ENCODE measurements at regions not wholly inside any gene's neighbourhood (a gene's known extent, or its start where the extent isn't known, plus 50 kb on each side); places are given as distances from the start of the nearest gene placed in this dataset.
A peak's percentile ranks its signal among the peaks of the same experiment; 100 is the strongest.
"Not testable (repeated sequence)": the region's sequence is repeated elsewhere in the genome, so short reads cannot be mapped to it uniquely, and the experiment has no call there.

DNA sequence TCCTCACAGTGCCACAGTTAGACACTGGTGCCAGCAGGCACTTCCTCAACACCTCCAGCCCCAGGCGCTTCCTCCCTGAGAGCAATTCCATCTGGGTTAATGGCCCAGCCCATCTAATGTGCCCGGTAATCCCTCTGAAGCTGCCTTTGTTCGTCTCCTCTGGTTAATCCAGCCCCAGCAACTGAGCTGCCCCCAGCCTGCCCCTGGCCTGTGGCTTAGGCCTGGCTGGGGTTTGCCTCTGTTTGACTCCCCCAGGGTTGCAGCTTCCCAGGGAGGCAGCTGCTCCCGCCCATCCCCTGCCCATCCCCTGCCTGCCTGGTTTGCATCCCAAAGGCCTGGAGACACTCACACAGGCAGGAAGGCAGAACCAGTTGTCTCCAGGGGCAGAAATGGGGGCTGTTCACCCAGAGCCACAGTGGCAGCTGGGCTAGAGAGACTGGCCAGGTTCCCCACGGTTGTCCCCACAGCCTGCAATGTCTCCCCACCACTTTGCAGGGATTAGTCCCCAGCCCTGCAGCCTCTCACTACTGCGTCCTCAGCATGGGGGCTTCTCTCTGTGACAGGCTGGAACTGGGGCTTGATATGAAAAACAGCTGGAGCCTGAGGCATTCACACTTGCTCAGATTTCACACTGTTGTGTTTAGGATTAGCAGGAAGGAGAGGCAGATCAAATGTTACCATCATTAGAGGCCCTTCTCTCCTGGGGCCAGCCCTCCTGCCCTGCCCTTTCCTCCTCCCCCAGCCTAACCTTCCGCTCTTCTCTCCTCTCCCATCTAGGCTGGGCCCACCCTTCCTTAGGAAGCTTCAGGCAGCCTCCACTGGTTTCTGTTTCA lies 120.2 kb downstream of the TLR5 start:
- no peak for DNase-seq (ENCODE audit: low spot score)

DNA sequence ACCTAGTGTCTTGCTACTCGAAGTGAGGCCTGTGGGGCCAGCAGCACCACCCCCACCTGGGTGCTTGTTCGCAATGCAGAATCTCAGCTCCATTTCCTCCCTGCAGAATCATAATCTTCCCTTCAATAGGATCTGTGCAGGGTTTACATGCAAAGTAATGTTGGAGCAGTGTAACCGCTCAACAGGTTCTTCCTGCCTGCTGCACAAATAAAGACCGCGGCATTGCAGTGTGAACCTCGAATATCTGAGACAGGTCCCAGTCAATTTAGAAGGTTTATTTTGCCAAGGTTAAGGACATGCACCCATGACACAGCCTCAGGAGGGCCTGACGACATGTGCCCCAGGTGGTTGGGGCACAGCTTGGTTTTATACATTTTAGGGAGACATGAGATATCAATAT lies 119.2 kb downstream of the TLR5 start:
- DNase-seq (ENCODE audit: low spot score): no peak

DNA sequence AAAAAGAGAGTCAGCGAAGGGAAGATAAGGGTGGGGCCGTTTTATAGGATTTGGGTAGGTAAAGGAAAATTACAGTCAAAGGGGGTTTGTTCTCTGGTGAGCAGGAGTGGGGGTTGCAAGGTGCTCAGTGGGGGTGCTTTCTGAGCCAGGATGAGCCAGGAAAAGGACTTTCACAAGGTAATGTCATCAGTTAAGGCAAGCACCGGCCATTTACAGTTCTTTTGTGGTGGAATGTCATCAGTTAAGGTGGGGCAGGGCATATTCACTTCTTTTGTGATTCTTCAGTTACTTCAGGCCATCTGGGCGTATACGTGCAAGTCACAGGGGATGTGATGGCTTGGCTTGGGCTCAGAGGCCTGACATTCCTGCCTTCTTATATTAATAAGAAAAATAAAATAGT lies 118.6 kb downstream of the TLR5 start:
- not testable (repeated sequence) for DNase-seq (ENCODE audit: low spot score)

DNA sequence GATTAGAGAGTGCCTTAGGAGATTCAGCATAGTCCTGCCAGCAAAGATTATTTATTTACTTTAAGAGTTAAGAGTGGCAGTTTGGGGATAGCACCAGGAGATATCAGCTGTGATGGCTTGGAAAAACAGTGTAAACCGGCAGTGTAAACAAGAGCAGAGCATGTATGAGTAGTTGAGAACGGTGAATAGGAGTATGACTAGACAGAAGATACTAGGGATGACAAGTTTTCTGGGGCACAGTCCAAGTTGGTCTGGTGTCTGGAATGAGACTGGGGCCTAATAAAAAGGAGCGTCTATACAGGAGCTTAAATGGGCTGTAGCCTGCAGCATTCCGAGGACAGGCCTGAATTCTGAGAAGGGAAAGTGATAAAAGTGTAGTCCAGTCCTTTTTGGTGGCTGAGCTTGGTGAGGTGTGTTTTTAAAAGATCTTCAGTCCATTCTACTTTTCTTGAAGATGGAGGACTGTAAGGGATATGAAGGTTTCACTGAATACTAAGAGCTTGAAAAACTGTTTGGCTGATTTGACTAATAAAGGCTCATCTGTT lies 117.8 kb downstream of the TLR5 start:
- not testable (repeated sequence) for DNase-seq (ENCODE audit: low spot score)

DNA sequence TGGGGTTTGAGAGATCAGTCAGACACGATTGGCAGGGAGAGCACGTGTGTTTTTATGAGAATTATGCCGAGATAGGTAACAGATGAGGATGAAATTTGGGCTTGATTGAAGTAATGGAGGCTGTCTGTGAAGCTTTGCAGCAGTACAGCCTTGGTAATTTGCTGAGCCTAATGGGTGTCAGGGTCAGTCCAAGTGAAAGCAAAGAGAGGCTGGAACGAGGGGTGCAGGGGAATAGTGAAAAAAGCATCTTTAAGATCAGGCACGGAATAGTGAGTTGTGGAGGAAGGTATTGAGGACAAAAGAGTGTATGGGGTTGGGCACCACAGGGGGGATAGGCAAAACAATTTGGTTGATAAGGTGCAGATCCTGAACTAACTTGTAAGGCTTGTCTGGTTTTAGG lies 116.4 kb downstream of the TLR5 start:
- not testable (repeated sequence) for DNase-seq (ENCODE audit: low spot score)

DNA sequence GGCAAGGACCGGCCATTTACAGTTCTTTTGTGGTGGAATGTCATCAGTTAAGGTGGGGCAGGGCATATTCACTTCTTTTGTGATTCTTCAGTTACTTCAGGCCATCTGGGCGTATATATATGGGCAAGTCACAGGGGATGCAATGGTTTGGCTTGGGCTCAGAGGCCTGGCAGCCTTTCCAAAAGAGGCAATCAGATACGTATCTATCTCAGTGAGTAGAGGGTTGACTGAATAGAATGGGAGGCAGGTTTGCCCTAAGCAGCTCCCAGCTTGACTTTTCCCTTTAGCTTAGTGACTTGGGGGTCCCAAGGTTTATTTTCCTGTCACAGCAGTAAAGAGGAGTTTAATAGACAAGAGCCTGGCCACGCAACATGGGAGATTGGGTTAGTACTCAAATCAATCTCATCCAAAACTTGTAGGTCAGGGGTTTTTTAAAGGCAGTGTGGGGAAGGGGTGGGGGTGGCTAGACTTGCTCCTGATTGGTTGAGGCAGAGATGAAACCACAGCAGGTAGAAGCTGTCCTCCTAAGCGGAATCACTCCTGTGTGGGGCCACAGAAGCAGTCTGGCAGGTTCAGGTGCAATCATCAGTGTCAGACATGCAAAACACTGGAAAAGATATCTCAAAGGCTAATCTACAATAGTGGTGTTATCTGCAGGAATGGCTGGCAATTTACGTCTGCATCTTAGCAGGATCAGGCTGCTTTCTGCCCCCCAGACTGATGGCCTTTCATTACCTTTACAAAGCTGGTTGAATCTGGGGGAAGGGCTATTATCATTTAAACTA lies 112.9 kb downstream of the TLR5 start:
- no peak for DNase-seq (ENCODE audit: low spot score)

DNA sequence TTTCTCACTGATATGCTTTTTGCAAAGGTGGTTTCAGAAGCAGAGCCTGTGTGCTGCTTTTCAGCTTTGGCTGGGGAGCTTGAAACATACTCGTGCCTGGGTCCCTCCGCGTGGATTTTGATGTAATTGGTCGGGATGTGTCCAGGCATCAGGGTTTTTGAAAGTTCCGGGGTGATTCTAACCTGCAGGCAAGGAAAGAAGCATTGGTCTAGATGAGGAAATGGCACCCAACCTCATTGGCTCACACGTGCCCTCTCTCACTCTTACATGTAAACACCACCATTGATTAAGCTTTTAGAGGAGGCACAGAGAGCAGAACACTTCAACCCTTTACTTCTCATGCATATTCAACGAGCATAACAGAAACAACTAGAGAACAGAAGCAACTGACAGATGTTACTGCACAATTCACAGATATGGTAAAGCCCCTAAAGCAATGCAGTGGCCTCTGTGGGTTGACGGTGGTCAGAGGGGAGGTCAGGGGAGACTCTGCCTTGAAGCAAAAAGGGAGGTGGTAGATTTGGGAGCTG lies 112.1 kb downstream of the TLR5 start:
- DNase-seq (ENCODE audit: low spot score): no peak

DNA sequence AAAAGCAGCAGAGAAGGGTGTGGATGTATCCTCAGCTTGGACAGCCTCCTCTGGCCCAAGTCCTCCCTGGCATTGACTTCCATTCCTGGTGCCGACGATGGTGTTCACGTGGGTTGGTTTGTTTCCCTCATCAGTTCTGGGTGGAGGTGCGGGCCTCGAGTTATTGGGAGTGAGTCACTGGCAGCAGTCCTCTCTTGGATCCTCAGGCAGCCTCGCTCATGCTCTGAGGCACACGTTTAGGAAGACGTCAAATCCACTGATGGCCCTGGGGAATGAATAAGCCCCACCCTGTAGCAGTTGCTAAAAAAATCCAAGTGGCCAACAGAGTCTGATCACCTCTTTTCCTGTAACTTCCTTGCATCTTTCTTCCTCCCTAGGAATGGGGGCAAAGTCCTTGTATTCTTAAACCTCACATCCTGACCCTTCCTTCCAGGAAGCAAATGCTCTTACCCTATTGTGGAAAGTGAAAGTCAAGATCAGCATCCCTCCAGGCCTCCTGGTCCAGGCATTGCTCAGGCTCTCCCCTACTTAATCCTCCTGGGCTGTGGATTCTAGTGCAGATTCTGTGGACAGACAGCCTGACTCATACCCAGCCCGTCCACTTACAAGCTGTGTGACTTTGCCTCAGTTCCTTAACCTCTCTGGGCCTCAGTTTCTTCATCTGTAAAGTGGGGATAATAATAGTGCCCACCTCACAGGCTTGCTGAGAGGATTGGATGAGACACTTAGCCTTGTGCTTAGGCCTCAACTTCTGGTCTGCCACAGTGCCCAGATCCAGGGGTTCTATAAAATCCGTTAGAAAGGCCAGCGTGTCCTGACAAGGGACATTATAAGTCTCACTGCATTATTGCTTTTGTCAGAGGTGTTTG lies 111.1 kb downstream of the TLR5 start:
- DNase-seq (ENCODE audit: low spot score): peak; percentile 54

DNA sequence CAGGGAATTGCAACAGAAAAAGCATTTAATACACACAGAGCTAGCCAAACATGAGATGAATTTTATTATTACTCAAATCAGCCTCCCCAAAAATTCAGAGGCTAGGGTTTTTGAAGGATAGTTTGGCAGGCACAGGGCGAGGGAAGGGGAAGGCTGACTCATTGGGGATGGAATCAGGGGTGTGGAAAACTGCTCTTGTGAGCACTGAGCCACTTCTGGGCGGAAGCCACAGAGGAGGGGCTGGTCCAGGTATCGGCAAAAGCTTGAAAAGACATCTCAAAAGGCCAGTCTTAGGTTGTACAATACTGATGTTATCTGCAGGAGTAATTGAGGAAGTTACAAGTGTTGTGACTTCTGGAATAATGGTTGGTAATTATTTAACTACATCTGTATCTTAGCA lies 109.4 kb downstream of the TLR5 start:
- DNase-seq (ENCODE audit: low spot score): no peak

DNA sequence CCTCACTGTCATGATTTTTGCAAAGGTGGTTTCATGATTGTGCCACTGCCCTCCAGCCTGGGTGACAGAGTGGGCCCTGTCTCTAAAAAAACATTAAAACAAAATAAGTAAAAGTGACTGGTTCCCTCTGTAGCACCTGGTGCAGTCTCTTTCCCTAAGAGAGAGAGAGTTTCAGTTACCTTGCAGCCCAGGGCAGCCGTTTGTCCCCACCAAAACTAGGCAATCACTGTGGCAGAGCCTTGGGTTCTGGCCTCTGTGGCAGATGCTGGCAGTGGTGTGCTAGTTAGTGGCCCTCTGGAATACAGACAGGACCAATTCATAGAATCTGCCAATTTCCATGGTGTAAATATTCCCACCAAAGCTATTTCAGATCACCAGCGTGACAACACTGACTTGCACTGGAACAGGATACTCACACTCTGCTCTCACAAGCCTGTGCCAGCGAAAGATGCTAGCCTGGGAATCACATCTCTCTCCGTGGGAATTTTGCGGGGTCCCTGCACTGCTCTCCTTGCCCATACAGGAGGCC lies 108.7 kb downstream of the TLR5 start:
- no peak for DNase-seq (ENCODE audit: low spot score)

DNA sequence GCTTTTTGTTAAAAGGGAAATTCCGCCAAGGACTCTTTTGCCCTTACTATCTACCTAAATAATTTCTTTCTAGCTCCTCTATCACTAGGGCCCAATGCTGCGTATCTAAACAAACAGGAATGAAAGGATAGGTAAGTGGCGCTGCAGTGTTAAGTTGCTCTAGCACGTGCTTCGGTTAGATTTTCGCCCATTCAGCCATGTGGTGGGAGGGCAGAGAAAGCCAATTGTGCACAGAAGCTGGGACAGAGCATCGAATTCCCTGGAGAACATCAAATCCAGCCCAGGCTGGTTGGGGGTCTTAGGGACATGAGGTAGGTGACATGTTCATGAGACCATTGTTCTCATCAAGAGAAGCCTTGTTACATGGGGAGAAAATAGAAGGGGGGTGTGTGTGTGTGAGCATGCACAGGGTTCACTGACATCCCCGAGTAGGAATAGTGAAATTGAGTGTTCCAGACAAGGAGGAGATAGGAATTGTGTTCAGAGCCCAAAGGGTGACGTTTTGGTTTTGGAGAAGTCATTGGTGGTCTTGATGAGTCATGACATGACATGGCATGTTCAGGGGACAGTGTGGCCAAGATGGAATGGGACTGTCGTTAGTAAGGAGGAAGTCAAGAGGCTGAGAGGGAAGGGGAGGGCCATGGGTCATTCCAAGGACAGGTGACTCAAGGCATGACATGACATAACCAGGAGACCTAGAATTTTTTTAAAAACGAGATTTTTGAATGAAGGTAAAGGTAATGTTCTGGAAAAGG lies 107.1 kb downstream of the TLR5 start:
- no peak for DNase-seq (ENCODE audit: low spot score)

DNA sequence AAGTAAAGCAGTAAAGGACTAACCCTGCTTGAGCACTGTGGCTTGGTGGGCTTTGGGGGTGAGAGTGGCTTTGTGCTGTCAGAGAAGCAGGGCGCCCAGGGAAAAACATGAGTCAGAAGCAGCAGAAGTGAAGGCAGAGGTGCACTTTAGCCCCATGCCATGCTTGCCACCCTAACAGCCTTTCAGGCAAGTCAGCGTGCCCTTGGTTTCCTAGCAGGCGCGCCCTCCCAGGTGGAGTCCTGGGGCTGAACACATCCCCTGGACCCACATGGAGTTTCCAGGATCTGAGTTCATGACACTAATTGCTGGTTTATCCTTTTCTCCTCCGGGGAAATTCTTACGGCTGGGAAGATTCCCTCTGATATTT lies 106.6 kb downstream of the TLR5 start:
- no peak for DNase-seq (ENCODE audit: low spot score)

DNA sequence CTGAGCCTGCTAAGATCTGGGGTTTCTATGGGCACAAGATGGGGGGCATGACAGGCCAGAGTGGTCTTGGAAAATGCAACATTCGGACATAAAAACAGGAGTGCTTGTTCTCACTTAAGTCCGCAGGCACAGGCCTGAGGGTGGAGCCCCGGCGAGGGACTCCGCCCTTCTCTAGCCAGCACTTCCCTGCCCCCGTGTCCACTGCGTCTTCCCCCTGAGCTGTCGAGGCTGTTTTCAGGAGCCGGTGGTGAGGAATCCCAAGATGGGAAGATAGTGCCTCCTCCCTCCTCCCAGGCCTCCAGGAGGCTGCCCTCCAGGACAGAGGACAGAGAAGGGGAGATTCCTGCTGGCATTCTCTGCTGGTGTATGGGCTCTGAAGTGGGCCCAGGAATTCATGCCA lies 105.2 kb downstream of the TLR5 start:
- DNase-seq (ENCODE audit: low spot score): no peak

DNA sequence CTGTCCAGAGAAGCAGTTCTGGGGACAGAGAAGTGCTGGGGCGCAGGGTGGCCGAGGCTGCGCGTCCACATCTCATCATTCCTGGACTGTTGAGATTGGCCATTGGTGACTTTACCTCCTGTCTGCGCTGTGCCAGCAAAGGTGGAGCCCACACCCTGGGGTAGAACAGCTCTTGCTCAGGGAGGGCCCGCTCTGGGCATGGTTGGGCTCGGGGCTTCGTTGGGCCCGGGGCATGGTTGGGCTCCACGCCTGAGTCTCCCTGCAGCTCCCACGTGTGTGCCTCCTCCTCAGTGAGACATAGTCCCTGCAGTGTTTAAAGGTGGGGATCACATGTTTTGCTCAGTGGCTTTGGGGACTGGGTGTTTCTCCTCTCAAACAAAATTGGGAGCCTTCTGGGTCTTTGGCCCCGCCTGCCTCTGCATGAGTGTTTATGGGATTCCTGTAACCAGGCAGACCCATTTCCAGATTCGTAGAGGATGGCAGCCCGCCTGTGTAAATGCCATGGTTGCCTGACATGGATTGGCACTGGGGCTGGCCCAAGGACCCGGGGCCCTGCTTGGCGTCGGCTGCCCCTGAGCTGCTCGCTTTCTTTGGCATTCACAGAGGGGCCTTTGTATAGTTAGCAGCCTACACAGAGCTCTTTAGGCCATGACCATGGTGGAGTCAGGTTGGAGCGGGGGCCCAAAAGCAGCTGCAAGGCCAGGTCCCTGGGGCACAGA lies 104.6 kb downstream of the TLR5 start:
- DNase-seq (ENCODE audit: low spot score): no peak

DNA sequence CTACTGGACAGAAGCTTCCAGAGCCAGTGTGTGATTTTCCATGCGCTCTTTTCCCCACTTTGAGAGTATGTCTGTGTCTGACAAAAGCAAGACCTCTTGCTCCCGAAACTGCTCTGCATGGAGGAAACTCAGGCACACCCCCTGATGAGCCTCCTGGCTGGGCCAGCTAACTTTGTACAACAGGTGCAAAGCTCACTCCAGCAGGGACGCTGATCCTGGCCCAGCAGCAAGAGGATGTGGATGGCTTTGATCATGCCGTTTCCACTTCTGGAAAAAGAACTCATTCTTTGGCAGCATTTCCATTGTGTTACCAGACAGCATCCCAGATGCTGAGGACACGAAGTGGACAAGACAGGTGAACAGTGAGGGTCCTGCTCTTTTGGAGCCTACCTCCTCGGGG lies 103.1 kb downstream of the TLR5 start:
- no peak for DNase-seq (ENCODE audit: low spot score)

DNA sequence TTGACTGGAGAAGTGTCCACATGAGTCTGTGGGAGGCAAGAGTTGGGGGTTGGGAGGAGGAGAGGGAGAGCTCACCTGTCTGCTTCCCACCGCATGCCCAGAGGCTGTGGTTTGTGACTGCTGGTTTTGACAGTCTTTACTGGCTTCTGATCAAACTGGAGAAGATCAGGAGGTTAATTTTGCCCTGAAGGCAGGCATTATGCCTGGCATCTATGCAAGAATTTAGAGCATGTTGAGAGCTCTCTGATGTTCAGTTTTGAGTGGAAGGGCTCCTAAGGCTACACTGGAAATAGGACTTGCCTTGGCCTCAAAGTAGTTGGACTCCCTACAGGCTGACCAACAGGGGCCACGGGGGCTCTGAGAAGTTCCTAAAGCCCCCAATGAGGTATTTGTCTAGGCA lies 101.6 kb downstream of the TLR5 start:
- no peak for DNase-seq (ENCODE audit: low spot score)

DNA sequence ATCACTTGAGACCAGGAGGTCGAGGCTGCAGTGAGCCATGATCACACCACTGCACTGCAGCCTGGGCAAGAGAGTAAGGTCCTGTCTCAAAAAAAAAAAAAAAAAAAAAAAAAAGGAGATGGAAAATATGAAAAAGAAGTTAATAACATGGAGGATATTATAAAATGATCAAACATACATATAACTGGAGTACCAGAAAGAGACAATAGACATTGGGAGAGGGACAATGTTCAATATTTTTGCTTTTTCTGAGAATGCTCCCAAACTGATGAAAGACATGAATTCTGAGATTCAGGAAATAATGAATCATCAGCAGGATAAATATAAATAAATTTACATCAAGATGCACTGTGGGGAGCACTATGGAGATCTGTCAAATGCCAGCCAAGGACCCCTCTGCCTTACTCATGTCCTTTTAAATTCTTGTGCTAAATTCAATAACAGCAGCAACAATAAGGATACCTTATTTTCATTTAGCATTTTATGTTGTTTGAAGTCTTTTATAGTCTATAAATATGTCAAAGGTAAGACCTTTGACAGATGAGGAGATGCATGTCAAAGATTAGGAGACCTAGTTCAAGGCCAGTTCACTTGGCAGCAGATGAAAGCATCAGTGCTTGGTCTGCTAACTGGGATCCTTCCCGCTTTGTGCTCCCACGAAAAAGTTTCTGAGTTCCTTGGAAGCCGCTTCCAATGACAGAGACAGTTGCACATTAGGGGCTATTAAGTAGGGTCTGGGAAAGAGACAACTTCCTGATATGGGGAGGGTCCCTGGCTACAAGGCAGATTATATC lies 97.7 kb downstream of the TLR5 start:
- no peak for DNase-seq (ENCODE audit: low spot score)

DNA sequence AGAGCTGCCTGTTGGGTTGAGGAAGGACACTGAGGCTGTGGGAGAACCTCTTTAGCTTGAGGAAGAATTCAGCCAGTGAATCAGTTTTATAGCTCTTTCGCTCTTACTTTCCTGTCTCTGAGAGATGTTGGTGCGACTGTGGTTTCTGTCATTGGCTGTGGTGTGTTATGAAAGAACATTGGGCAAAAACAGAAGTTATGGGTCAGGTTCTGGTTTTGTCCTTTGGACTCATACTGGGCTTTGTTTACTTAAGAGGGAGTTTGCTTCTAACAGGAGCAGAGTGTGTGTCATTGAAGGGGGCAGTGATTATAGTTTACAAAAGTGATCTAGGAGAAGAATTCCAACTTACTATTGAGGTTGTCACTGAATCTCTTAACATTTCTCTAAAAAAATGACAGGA lies 97.0 kb downstream of the TLR5 start:
- no peak for DNase-seq (ENCODE audit: low spot score)

DNA sequence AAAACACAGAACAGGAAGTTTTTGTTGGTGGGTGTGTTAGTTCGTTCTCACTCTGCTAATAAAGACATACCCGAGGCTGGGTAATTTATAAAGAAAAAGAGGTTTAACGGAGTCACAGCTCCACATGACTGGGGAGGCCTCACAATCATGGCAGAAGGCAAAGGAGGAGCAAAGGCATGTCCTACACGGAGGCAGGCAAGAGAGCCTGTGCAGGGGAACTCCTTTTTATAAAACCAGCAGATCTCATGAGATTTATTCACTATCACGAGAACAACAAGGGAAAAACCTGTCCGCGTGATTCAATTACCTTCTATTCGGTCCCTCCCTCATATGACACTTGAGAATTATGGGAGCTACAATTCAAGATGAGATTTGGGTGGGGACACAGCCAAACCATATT lies 96.6 kb downstream of the TLR5 start:
- not testable (repeated sequence) for DNase-seq (ENCODE audit: low spot score)

Measured in ureter (tissue), 1 donor.